ENCODE measurements at regions not wholly inside any gene's neighbourhood (a gene's known extent, or its start where the extent isn't known, plus 50 kb on each side); places are given as distances from the start of the nearest gene placed in this dataset.

- no peak for DNase-seq (ENCODE audit: low spot score)
- in situ Hi-C loops (cut with MboI; ENCODE audit: low sequenced_read_pairs, unreplicated experiment) = no loop called here
- TF ChIP-seq, protein P1, sequence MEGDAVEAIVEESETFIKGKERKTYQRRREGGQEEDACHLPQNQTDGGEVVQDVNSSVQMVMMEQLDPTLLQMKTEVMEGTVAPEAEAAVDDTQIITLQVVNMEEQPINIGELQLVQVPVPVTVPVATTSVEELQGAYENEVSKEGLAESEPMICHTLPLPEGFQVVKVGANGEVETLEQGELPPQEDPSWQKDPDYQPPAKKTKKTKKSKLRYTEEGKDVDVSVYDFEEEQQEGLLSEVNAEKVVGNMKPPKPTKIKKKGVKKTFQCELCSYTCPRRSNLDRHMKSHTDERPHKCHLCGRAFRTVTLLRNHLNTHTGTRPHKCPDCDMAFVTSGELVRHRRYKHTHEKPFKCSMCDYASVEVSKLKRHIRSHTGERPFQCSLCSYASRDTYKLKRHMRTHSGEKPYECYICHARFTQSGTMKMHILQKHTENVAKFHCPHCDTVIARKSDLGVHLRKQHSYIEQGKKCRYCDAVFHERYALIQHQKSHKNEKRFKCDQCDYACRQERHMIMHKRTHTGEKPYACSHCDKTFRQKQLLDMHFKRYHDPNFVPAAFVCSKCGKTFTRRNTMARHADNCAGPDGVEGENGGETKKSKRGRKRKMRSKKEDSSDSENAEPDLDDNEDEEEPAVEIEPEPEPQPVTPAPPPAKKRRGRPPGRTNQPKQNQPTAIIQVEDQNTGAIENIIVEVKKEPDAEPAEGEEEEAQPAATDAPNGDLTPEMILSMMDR (IDR thresholded peaks at IDR 0.05; ENCODE audit: borderline replicate concordance, control extremely low read depth, extremely low read depth, insufficient read depth, missing control alignments) = no peak
These were observed 364.1 kb downstream of the GATA3 start for GRCh38 chr10:8418631-8419030.

DNA sequence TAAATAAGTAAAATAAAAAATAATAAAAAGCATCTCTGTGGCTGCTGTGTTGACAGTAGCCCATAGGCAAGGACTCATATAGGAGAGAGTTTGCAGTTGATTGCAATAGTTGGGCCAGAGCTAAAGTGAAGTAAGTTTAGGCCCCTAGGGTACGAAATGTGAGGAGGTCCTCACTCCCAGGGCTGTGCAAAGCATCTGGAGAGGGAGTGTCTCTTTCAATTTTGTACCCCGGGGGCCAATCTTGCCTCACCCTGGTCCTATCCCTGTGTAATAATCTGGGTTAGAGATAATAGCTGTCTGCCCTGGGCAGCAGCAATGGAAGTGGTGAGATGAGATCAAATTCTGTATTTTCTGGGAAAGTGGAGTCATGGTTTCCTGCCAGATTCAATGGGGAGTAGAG is 365.7 kb downstream of the GATA3 start:
- TF ChIP-seq, protein P1 (IDR thresholded peaks at IDR 0.05; ENCODE audit: borderline replicate concordance, control extremely low read depth, extremely low read depth, insufficient read depth, missing control alignments) = no peak
- in situ Hi-C loops (cut with MboI; ENCODE audit: low sequenced_read_pairs, unreplicated experiment) = no loop called here
- DNase-seq (ENCODE audit: low spot score) = no peak

DNA sequence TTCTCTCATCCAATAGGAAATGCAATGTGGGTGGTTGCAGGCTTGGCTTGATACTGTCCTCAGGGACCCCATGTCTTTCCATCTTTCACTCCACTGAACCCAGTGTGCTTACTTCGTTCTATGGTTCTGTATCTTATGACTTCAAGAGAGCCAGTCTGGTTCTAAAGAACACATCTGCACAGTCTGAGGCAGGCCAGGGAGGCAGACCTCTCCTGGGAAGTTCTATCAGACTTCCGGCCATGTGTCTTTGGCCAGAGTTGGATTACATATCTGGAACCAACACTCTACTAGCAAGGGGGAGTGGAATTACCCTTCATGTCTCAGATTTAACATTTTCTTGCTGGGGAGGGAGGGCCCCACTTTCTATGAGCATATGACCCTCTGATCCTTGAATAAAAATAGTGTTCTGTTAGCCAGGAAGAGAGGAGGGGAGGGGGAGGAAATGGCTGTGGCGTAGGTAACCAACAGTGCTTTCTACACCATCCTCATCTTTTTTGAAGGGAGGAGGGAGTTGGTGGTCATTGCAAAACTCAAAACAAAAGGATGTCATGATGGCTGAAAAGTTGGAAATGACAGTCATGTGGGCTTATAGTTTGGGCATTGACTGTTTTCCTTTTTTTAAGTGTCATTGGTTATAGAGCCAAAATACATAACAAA is 370.2 kb downstream of the GATA3 start:
- in situ Hi-C loops (cut with MboI; ENCODE audit: low sequenced_read_pairs, unreplicated experiment) = no loop called here

DNA sequence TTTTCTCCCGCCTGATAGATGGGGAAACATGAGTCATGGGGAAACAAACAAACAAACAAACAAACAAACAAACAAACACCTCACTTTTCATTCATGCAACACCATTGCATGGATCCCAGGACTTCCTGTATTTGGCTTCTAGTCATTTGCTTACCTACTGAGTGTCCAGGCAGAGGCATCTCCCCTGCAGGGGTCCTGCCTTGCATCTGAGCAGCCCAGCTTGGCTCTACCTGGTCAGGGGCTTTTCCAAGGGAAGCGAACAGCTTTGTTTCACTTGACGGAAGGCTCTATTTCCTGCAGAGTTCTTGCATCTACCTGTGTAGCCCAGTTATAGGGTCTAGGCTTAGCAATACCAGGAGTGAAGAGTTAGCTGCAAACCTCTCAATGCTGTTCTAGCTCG is 374.2 kb downstream of the GATA3 start:
- TF ChIP-seq, protein P1 (IDR thresholded peaks at IDR 0.05; ENCODE audit: borderline replicate concordance, control extremely low read depth, extremely low read depth, insufficient read depth, missing control alignments) = no peak
- in situ Hi-C loops (cut with MboI; ENCODE audit: low sequenced_read_pairs, unreplicated experiment) = no loop called here
- no peak for DNase-seq (ENCODE audit: low spot score)

More for the DNA sequence above, 370.2 kb downstream of the GATA3 start:
- no peak for DNase-seq (ENCODE audit: low spot score)
- TF ChIP-seq, protein P1 (IDR thresholded peaks at IDR 0.05; ENCODE audit: borderline replicate concordance, control extremely low read depth, extremely low read depth, insufficient read depth, missing control alignments) = no peak

GRCh38 chr10:8430321-8430720 is 375.8 kb downstream of the GATA3 start:
- in situ Hi-C loops (cut with MboI; ENCODE audit: low sequenced_read_pairs, unreplicated experiment) = no loop called here
- DNase-seq (ENCODE audit: low spot score) = no peak
- TF ChIP-seq, protein P1 (IDR thresholded peaks at IDR 0.05; ENCODE audit: borderline replicate concordance, control extremely low read depth, extremely low read depth, insufficient read depth, missing control alignments) = no peak

DNA sequence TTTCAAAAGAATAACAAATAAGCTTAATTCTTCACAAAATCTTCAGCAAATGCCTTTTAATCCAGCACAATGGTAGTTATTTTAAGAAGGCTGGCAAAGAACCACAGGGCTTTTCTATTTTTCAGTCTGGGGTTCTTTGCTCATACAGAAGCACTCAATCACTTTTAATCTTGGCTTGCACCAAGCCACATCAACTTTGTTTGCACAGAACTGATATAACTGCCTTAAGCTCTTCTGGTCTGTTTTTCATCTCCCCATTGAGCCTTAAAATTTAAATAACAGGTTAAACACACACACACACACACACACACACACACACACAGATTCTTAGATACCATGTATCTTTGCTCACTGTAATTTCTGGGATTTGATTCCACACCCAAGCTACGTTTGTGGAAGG is 377.0 kb downstream of the GATA3 start:
- in situ Hi-C loops (cut with MboI; ENCODE audit: low sequenced_read_pairs, unreplicated experiment) = no loop called here
- TF ChIP-seq, protein P1 (IDR thresholded peaks at IDR 0.05; ENCODE audit: borderline replicate concordance, control extremely low read depth, extremely low read depth, insufficient read depth, missing control alignments) = no peak
- DNase-seq (ENCODE audit: low spot score) = no peak
